A549 (cell line): ENCODE measurements at regions not wholly inside any gene's neighbourhood (a gene's known extent, or its start where the extent isn't known, plus 50 kb on each side); places are given as distances from the start of the nearest gene placed in this dataset.

Experiments
- CBX2 ChIP-seq: fragments of 200-600 bp; sonication (generic); IDR thresholded peaks from 2 replicates; pipeline ENCODE4 v1.6.1; 2016; ENCODE audit warnings: low read depth, mild to moderate bottlenecking, borderline replicate concordance
- EP300 ChIP-seq, 2 experiments: fragments of >200 bp; sonication (Bioruptor Twin); formaldehyde crosslinking; IDR thresholded peaks; 2 replicates in 1 of 2; 3 replicates in 1 of 2; pipeline ENCODE4 v1.6.1; 2016 to 2017
- FOSL2 ChIP-seq, 2 experiments: fragments of 450-650 bp in 1 of 2; fragments of >200 bp in 1 of 2; sonication (Bioruptor Twin) in 1 of 2; formaldehyde crosslinking; IDR thresholded peaks; 2 replicates each; pipeline versions ENCODE4 v1.5.0 to v1.6.1; 2016 to 2020; ENCODE audit warnings: mild to moderate bottlenecking in 1 of 2, moderate library complexity in 1 of 2
- KDM5A ChIP-seq: fragments of 200-600 bp; sonication (generic); IDR thresholded peaks from 2 replicates; pipeline ENCODE4 v1.6.1; 2016; ENCODE audit warnings: antibody characterized with exemption, mild to moderate bottlenecking
- POLR2A ChIP-seq: IDR thresholded peaks from 2 replicates; pipeline ENCODE4 v1.6.1; 2012; ENCODE audit warnings: mild to moderate bottlenecking, low read length
- ZC3H11A ChIP-seq: fragments of 450-650 bp; IDR thresholded peaks from 2 replicates; pipeline ENCODE4 v1.6.1; 2014; ENCODE audit warnings: antibody characterized with exemption, mild to moderate bottlenecking
- TF ChIP-seq, protein P1 (sequence below): fragments of 250-450 bp; sonication (Bioruptor Pico); IDR thresholded peaks from 2 replicates; pipeline ENCODE4 v1.5.0; 2021; ENCODE audit warnings: mild to moderate bottlenecking, moderate library complexity, borderline replicate concordance
- TF ChIP-seq, protein P2 (sequence below): fragments of >200 bp; sonication (Bioruptor Twin); formaldehyde crosslinking; IDR thresholded peaks from 3 replicates; pipeline ENCODE4 v1.5.1; 2016
- TF ChIP-seq, protein P3 (sequence below): fragments of 150-350 bp; IDR thresholded peaks from 2 replicates; pipeline ENCODE4 v1.6.1; 2014; ENCODE audit warnings: low read depth, mild to moderate bottlenecking, low read length
- TF ChIP-seq, protein P4 (sequence below): fragments of 200-600 bp; sonication (generic); IDR thresholded peaks from 2 replicates; pipeline ENCODE4 v1.6.1; 2016; ENCODE audit warnings: antibody characterized with exemption, mild to moderate bottlenecking, moderate library complexity
- TF ChIP-seq, protein P5 (sequence below): IDR thresholded peaks from 2 replicates; pipeline ENCODE4 v1.6.1; 2012

DNA sequence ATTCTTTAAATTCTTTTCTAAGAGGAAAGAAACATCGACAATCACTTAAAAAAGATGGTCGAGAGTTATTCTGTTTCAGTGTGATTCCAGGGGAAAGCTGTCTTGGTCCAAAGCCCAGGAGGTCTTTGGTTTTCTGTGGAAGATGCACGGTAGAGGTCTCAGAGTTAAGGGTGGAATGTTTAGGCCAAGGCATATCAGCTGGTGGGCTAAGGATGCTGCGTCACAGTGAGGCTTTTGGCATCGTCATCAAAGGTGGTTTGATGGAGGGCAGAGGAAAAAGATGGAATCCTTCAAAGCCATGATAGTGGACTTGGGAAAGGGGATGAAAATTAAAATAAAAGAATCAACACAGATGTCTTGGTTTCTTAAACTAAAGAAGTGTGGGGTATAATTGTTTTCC, 137.3 kb upstream of the ANKH start:
- TF ChIP-seq, protein P1, sequence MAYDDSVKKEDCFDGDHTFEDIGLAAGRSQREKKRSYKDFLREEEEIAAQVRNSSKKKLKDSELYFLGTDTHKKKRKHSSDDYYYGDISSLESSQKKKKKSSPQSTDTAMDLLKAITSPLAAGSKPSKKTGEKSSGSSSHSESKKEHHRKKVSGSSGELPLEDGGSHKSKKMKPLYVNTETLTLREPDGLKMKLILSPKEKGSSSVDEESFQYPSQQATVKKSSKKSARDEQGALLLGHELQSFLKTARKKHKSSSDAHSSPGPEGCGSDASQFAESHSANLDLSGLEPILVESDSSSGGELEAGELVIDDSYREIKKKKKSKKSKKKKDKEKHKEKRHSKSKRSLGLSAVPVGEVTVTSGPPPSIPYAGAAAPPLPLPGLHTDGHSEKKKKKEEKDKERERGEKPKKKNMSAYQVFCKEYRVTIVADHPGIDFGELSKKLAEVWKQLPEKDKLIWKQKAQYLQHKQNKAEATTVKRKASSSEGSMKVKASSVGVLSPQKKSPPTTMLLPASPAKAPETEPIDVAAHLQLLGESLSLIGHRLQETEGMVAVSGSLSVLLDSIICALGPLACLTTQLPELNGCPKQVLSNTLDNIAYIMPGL (CRISPR knock-in tag): no peak
- TF ChIP-seq, protein P2, sequence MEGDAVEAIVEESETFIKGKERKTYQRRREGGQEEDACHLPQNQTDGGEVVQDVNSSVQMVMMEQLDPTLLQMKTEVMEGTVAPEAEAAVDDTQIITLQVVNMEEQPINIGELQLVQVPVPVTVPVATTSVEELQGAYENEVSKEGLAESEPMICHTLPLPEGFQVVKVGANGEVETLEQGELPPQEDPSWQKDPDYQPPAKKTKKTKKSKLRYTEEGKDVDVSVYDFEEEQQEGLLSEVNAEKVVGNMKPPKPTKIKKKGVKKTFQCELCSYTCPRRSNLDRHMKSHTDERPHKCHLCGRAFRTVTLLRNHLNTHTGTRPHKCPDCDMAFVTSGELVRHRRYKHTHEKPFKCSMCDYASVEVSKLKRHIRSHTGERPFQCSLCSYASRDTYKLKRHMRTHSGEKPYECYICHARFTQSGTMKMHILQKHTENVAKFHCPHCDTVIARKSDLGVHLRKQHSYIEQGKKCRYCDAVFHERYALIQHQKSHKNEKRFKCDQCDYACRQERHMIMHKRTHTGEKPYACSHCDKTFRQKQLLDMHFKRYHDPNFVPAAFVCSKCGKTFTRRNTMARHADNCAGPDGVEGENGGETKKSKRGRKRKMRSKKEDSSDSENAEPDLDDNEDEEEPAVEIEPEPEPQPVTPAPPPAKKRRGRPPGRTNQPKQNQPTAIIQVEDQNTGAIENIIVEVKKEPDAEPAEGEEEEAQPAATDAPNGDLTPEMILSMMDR: no peak
- TF ChIP-seq, protein P3, sequence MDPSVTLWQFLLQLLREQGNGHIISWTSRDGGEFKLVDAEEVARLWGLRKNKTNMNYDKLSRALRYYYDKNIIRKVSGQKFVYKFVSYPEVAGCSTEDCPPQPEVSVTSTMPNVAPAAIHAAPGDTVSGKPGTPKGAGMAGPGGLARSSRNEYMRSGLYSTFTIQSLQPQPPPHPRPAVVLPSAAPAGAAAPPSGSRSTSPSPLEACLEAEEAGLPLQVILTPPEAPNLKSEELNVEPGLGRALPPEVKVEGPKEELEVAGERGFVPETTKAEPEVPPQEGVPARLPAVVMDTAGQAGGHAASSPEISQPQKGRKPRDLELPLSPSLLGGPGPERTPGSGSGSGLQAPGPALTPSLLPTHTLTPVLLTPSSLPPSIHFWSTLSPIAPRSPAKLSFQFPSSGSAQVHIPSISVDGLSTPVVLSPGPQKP: no peak
- TF ChIP-seq POLR2A (no peak), EP300 (IDR thresholded peaks at IDR 0.05) (no peak), CBX2 (no peak), FOSL2 (IDR thresholded peaks at IDR 0.05) (no peak), FOSL2 (CRISPR knock-in tag; IDR thresholded peaks at IDR 0.05) (no peak), ZC3H11A (no peak), KDM5A (no peak)
- TF ChIP-seq, protein P4, sequence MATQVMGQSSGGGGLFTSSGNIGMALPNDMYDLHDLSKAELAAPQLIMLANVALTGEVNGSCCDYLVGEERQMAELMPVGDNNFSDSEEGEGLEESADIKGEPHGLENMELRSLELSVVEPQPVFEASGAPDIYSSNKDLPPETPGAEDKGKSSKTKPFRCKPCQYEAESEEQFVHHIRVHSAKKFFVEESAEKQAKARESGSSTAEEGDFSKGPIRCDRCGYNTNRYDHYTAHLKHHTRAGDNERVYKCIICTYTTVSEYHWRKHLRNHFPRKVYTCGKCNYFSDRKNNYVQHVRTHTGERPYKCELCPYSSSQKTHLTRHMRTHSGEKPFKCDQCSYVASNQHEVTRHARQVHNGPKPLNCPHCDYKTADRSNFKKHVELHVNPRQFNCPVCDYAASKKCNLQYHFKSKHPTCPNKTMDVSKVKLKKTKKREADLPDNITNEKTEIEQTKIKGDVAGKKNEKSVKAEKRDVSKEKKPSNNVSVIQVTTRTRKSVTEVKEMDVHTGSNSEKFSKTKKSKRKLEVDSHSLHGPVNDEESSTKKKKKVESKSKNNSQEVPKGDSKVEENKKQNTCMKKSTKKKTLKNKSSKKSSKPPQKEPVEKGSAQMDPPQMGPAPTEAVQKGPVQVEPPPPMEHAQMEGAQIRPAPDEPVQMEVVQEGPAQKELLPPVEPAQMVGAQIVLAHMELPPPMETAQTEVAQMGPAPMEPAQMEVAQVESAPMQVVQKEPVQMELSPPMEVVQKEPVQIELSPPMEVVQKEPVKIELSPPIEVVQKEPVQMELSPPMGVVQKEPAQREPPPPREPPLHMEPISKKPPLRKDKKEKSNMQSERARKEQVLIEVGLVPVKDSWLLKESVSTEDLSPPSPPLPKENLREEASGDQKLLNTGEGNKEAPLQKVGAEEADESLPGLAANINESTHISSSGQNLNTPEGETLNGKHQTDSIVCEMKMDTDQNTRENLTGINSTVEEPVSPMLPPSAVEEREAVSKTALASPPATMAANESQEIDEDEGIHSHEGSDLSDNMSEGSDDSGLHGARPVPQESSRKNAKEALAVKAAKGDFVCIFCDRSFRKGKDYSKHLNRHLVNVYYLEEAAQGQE: no peak
- TF ChIP-seq, protein P5, sequence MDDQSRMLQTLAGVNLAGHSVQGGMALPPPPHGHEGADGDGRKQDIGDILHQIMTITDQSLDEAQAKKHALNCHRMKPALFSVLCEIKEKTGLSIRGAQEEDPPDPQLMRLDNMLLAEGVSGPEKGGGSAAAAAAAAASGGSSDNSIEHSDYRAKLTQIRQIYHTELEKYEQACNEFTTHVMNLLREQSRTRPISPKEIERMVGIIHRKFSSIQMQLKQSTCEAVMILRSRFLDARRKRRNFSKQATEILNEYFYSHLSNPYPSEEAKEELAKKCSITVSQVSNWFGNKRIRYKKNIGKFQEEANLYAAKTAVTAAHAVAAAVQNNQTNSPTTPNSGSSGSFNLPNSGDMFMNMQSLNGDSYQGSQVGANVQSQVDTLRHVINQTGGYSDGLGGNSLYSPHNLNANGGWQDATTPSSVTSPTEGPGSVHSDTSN: no peak
